ENCODE measurements at regions not wholly inside any gene's neighbourhood (a gene's known extent, or its start where the extent isn't known, plus 50 kb on each side); places are given as distances from the start of the nearest gene placed in this dataset.

DNA sequence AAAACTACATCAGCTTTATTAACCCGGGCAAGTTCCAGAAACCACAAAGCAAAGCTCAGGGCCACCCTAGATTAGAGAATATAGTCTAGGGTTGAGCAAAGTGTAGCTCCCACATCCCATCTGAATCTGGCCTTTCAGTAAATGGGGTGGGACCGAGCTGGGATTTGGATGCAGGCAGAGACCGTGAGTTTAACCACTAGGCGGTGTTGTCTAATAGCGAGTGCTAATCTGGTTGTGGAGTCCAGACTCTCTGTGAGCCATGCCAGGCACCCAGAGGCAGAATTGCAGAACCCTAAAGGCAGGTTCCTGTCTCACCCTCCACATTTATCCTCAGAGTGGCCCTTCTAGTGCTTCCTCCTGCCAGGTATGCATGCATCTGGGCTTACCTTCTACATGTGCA is 435.9 kb downstream of the TSN start:
- no peak for TF ChIP-seq BCLAF1 (IDR thresholded peaks at IDR 0.05; ENCODE audit: borderline replicate concordance in 1 of 2, control insufficient read depth in 1 of 2, low read depth in 2 of 2, low read length in 1 of 2)
- no peak for TF ChIP-seq ZNF175 (CRISPR knock-in tag; IDR thresholded peaks at IDR 0.05; ENCODE audit: low read depth)
- no peak; the same call in 1 of the 2 replicates for TF ChIP-seq SMC3 (conservative IDR thresholded peaks at IDR 0.05; ENCODE audit: insufficient read depth, low read depth, low read length)
- TF ChIP-seq, protein P1, sequence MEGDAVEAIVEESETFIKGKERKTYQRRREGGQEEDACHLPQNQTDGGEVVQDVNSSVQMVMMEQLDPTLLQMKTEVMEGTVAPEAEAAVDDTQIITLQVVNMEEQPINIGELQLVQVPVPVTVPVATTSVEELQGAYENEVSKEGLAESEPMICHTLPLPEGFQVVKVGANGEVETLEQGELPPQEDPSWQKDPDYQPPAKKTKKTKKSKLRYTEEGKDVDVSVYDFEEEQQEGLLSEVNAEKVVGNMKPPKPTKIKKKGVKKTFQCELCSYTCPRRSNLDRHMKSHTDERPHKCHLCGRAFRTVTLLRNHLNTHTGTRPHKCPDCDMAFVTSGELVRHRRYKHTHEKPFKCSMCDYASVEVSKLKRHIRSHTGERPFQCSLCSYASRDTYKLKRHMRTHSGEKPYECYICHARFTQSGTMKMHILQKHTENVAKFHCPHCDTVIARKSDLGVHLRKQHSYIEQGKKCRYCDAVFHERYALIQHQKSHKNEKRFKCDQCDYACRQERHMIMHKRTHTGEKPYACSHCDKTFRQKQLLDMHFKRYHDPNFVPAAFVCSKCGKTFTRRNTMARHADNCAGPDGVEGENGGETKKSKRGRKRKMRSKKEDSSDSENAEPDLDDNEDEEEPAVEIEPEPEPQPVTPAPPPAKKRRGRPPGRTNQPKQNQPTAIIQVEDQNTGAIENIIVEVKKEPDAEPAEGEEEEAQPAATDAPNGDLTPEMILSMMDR (IDR thresholded peaks at IDR 0.05 in 2 of 3, conservative IDR thresholded peaks at IDR 0.05 in 1 of 3; ENCODE audit: insufficient read depth in 2 of 3, low read depth in 1 of 3, low read length in 3 of 3), result peak; percentile 45 to 71 (median 60); a peak in 5 of 6 replicates
- no peak for TF ChIP-seq ZNF395 (CRISPR knock-in tag; IDR thresholded peaks at IDR 0.05)
- no peak for TF ChIP-seq NRF1 (conservative IDR thresholded peaks at IDR 0.05 in 1 of 2, IDR thresholded peaks at IDR 0.05 in 1 of 2)
- TF ChIP-seq, protein P2, sequence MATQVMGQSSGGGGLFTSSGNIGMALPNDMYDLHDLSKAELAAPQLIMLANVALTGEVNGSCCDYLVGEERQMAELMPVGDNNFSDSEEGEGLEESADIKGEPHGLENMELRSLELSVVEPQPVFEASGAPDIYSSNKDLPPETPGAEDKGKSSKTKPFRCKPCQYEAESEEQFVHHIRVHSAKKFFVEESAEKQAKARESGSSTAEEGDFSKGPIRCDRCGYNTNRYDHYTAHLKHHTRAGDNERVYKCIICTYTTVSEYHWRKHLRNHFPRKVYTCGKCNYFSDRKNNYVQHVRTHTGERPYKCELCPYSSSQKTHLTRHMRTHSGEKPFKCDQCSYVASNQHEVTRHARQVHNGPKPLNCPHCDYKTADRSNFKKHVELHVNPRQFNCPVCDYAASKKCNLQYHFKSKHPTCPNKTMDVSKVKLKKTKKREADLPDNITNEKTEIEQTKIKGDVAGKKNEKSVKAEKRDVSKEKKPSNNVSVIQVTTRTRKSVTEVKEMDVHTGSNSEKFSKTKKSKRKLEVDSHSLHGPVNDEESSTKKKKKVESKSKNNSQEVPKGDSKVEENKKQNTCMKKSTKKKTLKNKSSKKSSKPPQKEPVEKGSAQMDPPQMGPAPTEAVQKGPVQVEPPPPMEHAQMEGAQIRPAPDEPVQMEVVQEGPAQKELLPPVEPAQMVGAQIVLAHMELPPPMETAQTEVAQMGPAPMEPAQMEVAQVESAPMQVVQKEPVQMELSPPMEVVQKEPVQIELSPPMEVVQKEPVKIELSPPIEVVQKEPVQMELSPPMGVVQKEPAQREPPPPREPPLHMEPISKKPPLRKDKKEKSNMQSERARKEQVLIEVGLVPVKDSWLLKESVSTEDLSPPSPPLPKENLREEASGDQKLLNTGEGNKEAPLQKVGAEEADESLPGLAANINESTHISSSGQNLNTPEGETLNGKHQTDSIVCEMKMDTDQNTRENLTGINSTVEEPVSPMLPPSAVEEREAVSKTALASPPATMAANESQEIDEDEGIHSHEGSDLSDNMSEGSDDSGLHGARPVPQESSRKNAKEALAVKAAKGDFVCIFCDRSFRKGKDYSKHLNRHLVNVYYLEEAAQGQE (IDR thresholded peaks at IDR 0.05; ENCODE audit: borderline replicate concordance), result peak; percentile 17; the same call in 1 of the 2 replicates
- TF ChIP-seq, protein P2 (CRISPR knock-in tag; IDR thresholded peaks at IDR 0.05; ENCODE audit: low read depth), result no peak
